ENCODE measurements at regions not wholly inside any gene's neighbourhood (a gene's known extent, or its start where the extent isn't known, plus 50 kb on each side); places are given as distances from the start of the nearest gene placed in this dataset.

GRCh38 chr7:41383596-41383995 lies 319.3 kb downstream of the INHBA start:
- DNase-seq (ENCODE audit: extremely low read depth, low read depth): no peak

GRCh38 chr7:41378156-41378555 lies 324.7 kb downstream of the INHBA start:
- no peak for DNase-seq (ENCODE audit: extremely low read depth, low read depth)

- DNase-seq (ENCODE audit: extremely low read depth, low read depth): no peak
Observed at GRCh38 chr7:41375582-41375981, 327.3 kb downstream of the INHBA start.

GRCh38 chr7:41374150-41374848 lies 328.6 kb downstream of the INHBA start:
- no peak for DNase-seq (ENCODE audit: extremely low read depth, low read depth)

GRCh38 chr7:41367967-41368882 lies 334.7 kb downstream of the INHBA start:
- DNase-seq (ENCODE audit: extremely low read depth, low read depth): no peak

GRCh38 chr7:41351091-41351490 lies 351.8 kb downstream of the INHBA start:
- DNase-seq (ENCODE audit: extremely low read depth, low read depth): no peak

- DNase-seq (ENCODE audit: extremely low read depth, low read depth): no peak
Observed at GRCh38 chr7:41346878-41347277, 356.0 kb downstream of the INHBA start.

- DNase-seq (ENCODE audit: extremely low read depth, low read depth): no peak
Observed at GRCh38 chr7:41339913-41340676, 362.8 kb downstream of the INHBA start.

GRCh38 chr7:41336981-41337380 lies 365.9 kb downstream of the INHBA start:
- DNase-seq (ENCODE audit: extremely low read depth, low read depth): no peak

GRCh38 chr7:41336455-41336952 lies 366.4 kb downstream of the INHBA start:
- no peak for DNase-seq (ENCODE audit: extremely low read depth, low read depth)

GRCh38 chr7:41334071-41334862 lies 368.6 kb downstream of the INHBA start:
- DNase-seq (ENCODE audit: extremely low read depth, low read depth): no peak

- DNase-seq (ENCODE audit: extremely low read depth, low read depth): no peak
Observed at GRCh38 chr7:41333511-41333910, 369.4 kb downstream of the INHBA start.

GRCh38 chr7:41331194-41331593 lies 371.7 kb downstream of the INHBA start:
- DNase-seq (ENCODE audit: extremely low read depth, low read depth): no peak

GRCh38 chr7:41328544-41328943 lies 374.3 kb downstream of the INHBA start:
- DNase-seq (ENCODE audit: extremely low read depth, low read depth): no peak

- no peak for DNase-seq (ENCODE audit: extremely low read depth, low read depth)
Observed at GRCh38 chr7:41328131-41328530, 374.8 kb downstream of the INHBA start.

- no peak for DNase-seq (ENCODE audit: extremely low read depth, low read depth)
Observed at GRCh38 chr7:41326616-41327015, 376.3 kb downstream of the INHBA start.

GRCh38 chr7:41323806-41324205 lies 379.1 kb downstream of the INHBA start:
- no peak for DNase-seq (ENCODE audit: extremely low read depth, low read depth)

GRCh38 chr7:41319581-41319980 lies 383.3 kb downstream of the INHBA start:
- DNase-seq (ENCODE audit: extremely low read depth, low read depth): no peak

- peak; percentile 13 for DNase-seq (ENCODE audit: extremely low read depth, low read depth)
Observed at GRCh38 chr7:41316410-41316809, 386.5 kb downstream of the INHBA start.

GRCh38 chr7:41315764-41316163 lies 387.1 kb downstream of the INHBA start:
- no peak for DNase-seq (ENCODE audit: extremely low read depth, low read depth)

Data from NCI-H460 (cell line).